ENCODE measurements at regions not wholly inside any gene's neighbourhood (a gene's known extent, or its start where the extent isn't known, plus 50 kb on each side); places are given as distances from the start of the nearest gene placed in this dataset.

GRCh38 chr6:6832439-6832838 lies 243.9 kb downstream of the LY86 start (continued):
- no peak for TF ChIP-seq ZBTB33 (IDR thresholded peaks at IDR 0.05; ENCODE audit: borderline replicate concordance, low read depth)
- TF ChIP-seq MEF2A (IDR thresholded peaks at IDR 0.05; ENCODE audit: borderline replicate concordance, low read depth) = no peak

GRCh38 chr6:6834356-6835222 lies 246.1 kb downstream of the LY86 start:
- H3F3A ChIP-seq (replicated peaks; ENCODE audit: insufficient read depth) = no peaks in the 10 kb centered on the region
- 27% methylated on average over 16 of the region's 16 CpGs for WGBS (ENCODE audit: low lambda C conversion rate)
- CTCF ChIA-PET = no interaction called here
- TF ChIP-seq TAF1 (IDR thresholded peaks at IDR 0.05; ENCODE audit: borderline replicate concordance, low read depth, low read length) = no peak
- TF ChIP-seq TEAD4 (IDR thresholded peaks at IDR 0.05; ENCODE audit: borderline replicate concordance, insufficient read depth) = no peak
- no peak for TF ChIP-seq CHD2 (IDR thresholded peaks at IDR 0.05; ENCODE audit: low read length, partially characterized antibody)
- TF ChIP-seq SIN3A (IDR thresholded peaks at IDR 0.05; ENCODE audit: borderline replicate concordance, low read depth, low read length) = no peak
- TF ChIP-seq EZH2phosphoT487 (IDR thresholded peaks at IDR 0.05; ENCODE audit: borderline replicate concordance, low read depth) = no peak
- TF ChIP-seq GATA2 (CRISPR knock-in tag; IDR thresholded peaks at IDR 0.05) = no peak
- TF ChIP-seq IRF3 (IDR thresholded peaks at IDR 0.05; ENCODE audit: low read depth, low read length) = no peak
- TF ChIP-seq NRF1 (IDR thresholded peaks at IDR 0.05; ENCODE audit: low read depth, low read length) = no peak
- no peak for TF ChIP-seq PBX3 (IDR thresholded peaks at IDR 0.05)
- TF ChIP-seq GABPA (IDR thresholded peaks at IDR 0.05; ENCODE audit: low read depth) = no peak
- TF ChIP-seq SMC3 (IDR thresholded peaks at IDR 0.05; ENCODE audit: low read depth, low read length) = no peak
- no peak for TF ChIP-seq POLR2AphosphoS5 (IDR thresholded peaks at IDR 0.05; ENCODE audit: low read depth, low read length)
- no peak for TF ChIP-seq NFIC (IDR thresholded peaks at IDR 0.05; ENCODE audit: borderline replicate concordance)
- H3K9me2 ChIP-seq = no peaks in the 10 kb centered on the region
- H3K4me1 ChIP-seq (ENCODE audit: control insufficient read depth in 1 of 2, insufficient read depth in 2 of 2, low read depth in 1 of 2, low read length in 1 of 2) = no peaks in the 10 kb centered on the region; a peak in 1 of 4 replicates
- H3K9ac ChIP-seq = no peak overlapping the region
- H3K27me3 ChIP-seq (ENCODE audit: insufficient read depth) = peaks cover 5% of the 10 kb centered on the region; the same call in 1 of the 2 replicates
- H3K79me2 ChIP-seq (ENCODE audit: insufficient read depth) = no peaks in the 10 kb centered on the region
- H2AFZ ChIP-seq (ENCODE audit: low read depth) = no peak overlapping the region
- no peaks in the 10 kb centered on the region for H3K36me3 ChIP-seq (replicated peaks in 1 of 2; ENCODE audit: control insufficient read depth in 1 of 2, insufficient read depth in 2 of 2, low read length in 1 of 2)
- H3K4me3 ChIP-seq (ENCODE audit: low read depth in 2 of 2, low read length in 1 of 2) = no peak overlapping the region
- no peaks in the 10 kb centered on the region for H3K9me3 ChIP-seq
- DNase-seq = no peak
- POLR2A ChIA-PET = no interaction called here
- no peak overlapping the region for H3K27ac ChIP-seq (ENCODE audit: low read depth in 2 of 2, low read length in 1 of 2)
- no peaks in the 10 kb centered on the region for H4K20me1 ChIP-seq (ENCODE audit: insufficient read depth)
- H3K4me2 ChIP-seq = no peak overlapping the region

Measured in SK-N-SH (cell line).